Fibroblast of skin of left biceps (primary cell): ENCODE measurements at regions not wholly inside any gene's neighbourhood (a gene's known extent, or its start where the extent isn't known, plus 50 kb on each side); places are given as distances from the start of the nearest gene placed in this dataset.

Source experiments
- DNase-seq, 2 experiments: peaks; one replicate each; pipeline ENCODE4 v3.0.0-alpha.2; 2013; ENCODE audit warnings: low read depth in 2 of 2

DNA sequence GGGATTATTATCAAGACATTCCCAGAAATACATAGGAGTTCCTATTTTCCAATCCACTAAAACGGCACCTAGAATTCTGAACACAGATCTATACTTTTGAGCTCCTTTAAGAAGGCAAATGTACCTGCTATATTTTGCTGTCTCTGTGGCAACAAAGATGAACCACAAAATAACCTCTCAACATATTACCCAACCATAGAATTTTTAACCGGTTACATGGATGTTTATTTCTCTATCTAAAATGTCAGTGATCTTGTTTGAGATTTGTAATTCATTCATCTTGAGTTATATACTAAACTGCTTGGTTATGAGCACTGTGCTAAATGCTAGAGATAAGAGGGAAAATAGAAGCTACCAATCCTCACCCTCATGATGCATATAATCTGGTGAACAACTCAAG is 117.5 kb upstream of the HMGCLL1 start:
- no peak for DNase-seq

GRCh38 chr6:55696041-55696440 is 117.0 kb upstream of the HMGCLL1 start:
- DNase-seq: no peak

- no peak for DNase-seq
Observed at GRCh38 chr6:55694759-55695158, 115.8 kb upstream of the HMGCLL1 start.

DNA sequence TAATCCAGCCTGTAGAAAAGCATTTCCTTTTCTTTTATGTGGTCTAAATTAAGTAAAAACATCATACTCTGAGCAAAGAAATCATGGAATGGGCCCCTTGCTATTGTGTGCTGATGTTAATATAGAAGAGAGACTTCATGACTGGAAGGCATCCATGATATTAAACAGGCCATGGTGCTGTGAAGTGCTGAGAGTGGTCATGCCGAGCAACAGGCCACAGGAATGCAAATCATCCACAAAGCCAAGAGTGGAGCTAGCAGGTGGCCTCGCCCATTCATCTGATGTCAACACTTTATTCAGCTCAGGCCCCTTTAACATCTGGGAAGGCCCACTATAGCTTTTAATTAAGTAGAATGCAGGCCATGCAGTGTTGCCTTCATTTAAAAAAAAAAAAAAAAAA is 115.2 kb upstream of the HMGCLL1 start:
- peak; percentile 21 to 24 for DNase-seq

DNA sequence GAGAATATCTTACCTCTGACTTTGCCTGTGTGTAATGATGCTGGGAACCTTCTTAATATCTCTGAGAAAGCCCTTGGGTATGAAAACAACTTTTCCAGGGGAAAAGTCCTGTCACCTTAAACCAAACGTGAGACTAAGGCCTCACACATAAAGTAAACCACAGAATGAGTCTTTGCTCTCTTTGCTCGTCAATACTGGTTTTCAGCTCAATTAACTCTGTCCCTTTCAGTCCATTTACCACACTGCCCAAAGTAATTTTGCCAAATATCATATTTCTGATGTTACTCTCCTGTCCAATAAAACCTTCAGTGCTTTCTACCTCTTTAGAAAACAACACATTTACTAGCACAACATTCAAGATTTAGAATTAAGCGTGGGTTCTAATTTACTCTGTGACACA is 100.5 kb upstream of the HMGCLL1 start:
- DNase-seq: no peak

GRCh38 chr6:55678330-55679224 is 99.6 kb upstream of the HMGCLL1 start:
- DNase-seq: no peak

GRCh38 chr6:55676736-55677135 is 97.7 kb upstream of the HMGCLL1 start:
- DNase-seq: no peak

DNA sequence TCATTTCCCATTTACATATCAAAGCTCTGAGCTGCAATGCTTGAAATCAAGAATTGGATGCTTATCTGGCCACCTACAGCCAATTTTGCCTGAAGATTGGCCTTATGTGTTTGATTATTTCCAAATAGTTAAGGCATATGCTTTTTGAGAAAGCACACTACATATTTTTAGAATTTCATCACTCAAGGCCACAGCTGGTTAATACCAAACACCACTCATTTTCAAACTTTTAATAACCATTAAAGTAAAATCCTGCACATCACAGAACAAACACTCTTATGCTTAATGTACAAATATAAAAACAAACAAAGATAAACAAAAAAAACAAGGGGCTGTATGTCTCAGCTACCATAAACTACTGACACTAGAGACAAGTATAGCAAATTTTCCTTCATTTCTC is 96.9 kb upstream of the HMGCLL1 start:
- no peak for DNase-seq

DNA sequence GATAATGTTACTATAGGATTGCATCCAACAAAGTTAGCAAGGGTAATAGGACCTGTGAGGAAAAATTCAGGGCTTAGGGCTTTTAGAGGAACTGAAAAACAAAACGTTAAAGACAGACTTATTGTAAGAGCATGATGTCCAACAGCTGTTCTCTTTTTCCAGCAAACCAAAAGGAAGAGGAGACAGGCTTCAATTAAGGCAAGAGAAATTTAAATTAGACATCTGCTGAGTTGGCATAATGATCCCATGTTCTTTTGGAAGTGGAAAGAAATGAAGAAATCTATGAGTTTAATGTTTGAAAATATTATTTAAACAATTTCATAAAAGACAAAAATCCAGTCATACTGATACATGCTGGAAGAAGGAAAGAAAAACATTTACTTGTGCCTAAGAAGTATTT is 95.7 kb upstream of the HMGCLL1 start:
- DNase-seq: no peak

- no peak for DNase-seq
Observed at GRCh38 chr6:55670850-55671413, 91.9 kb upstream of the HMGCLL1 start.

- DNase-seq: no peak
Observed at GRCh38 chr6:55669028-55669427, 90.0 kb upstream of the HMGCLL1 start.

GRCh38 chr6:55668591-55668990 is 89.6 kb upstream of the HMGCLL1 start:
- DNase-seq: no peak

DNA sequence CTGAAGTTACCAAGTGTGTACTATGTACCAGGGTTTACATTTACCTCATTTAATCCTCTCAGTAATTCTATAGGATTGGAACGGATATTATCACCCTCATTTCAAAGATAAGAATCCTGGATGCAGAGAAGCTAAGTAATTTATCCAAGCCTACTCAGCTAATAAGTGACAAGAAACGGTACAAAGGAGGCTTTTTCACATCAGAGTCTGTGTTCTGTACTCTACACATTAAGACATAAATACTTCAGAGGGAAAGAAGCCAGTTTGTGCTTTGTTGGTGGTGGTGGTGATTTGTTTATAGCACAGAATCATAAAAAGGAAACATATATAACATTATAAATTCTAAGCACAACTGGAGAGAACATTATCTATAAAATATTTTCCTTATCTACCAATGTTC is 88.3 kb upstream of the HMGCLL1 start:
- no peak for DNase-seq

- no peak for DNase-seq
Observed at GRCh38 chr6:55666606-55667225, 87.7 kb upstream of the HMGCLL1 start.

GRCh38 chr6:55666037-55666436 is 87.0 kb upstream of the HMGCLL1 start:
- no peak for DNase-seq

- no peak for DNase-seq
Observed at GRCh38 chr6:55664591-55665587, 85.9 kb upstream of the HMGCLL1 start.

- no peak for DNase-seq
Observed at GRCh38 chr6:55663914-55664313, 84.9 kb upstream of the HMGCLL1 start.

- no peak for DNase-seq
Observed at GRCh38 chr6:55659304-55659703, 80.3 kb upstream of the HMGCLL1 start.

GRCh38 chr6:55654445-55654844 is 75.5 kb upstream of the HMGCLL1 start:
- no peak for DNase-seq

- no peak for DNase-seq
Observed at GRCh38 chr6:55652429-55652828, 73.4 kb upstream of the HMGCLL1 start.

- no peak for DNase-seq
Observed at GRCh38 chr6:55651015-55651414, 72.0 kb upstream of the HMGCLL1 start.

DNA sequence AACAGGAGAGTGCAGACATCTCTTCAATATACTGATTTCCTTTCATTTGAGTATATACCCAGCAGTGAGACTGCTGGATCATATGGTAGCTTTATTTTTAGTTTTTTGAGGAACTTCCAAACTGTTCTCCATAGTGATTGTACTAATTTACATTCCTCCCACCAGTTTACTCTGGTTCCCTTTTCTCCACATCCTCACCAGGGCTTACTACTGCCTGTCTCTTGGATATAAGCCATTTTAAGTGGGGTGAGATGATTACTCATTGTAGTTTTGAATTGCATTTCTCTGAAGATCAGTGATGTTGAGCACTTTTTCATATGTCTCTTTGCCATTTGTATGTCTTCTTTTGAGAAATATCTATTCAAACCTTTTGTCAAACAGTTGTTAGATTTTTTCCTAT is 64.9 kb upstream of the HMGCLL1 start:
- no peak for DNase-seq
